ENCODE measurements at regions not wholly inside any gene's neighbourhood (a gene's known extent, or its start where the extent isn't known, plus 50 kb on each side); places are given as distances from the start of the nearest gene placed in this dataset.

DNA sequence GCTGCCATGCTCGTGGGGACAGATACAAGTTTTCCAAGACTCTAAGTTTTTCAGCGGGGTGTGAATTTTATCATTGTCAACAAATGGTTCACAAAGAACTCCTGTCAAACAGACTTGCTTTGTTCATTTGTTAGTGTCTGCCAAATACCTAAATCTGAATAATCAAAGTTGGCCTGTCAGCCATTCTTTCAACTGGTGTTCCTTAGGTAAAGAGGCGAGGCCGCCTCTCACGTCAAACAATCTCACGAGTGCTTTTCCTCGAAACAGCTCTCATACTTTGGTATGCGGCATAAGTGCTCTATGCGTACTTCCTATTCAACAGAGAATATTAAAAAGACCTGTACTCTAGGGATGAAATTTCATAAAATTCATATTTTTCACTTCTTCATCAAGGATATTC is 51.4 kb upstream of the KANK4 start:
- Mint-ChIP-seq H3K27ac (no peak overlapping the region), H3K27me3 (peaks cover 6% of the 10 kb centered on the region in 2 donors), H3K4me1 (no peaks in the 10 kb centered on the region), H3K36me3 (no peaks in the 10 kb centered on the region), H3K4me3 (no peak overlapping the region), H3K9me3 (peaks cover 4 to 9% of the 10 kb centered on the region in 2 donors)
- DNase-seq, result no peak
- ATAC-seq (replicated peaks), result no peak

GRCh38 chr1:62371375-62371774 is 52.1 kb upstream of the KANK4 start:
- Mint-ChIP-seq H3K27ac (no peak overlapping the region), H3K4me3 (no peak overlapping the region), H3K4me1 (no peaks in the 10 kb centered on the region), H3K36me3 (no peaks in the 10 kb centered on the region), H3K27me3 (peaks cover 6% of the 10 kb centered on the region in 2 donors), H3K9me3 (peaks cover 4 to 6% of the 10 kb centered on the region in 2 donors)
- DNase-seq (no peak), ATAC-seq (replicated peaks) (no peak)

GRCh38 chr1:62373221-62373620 is 54.0 kb upstream of the KANK4 start:
- Mint-ChIP-seq H3K4me3 (no peak overlapping the region), H3K36me3 (no peaks in the 10 kb centered on the region), H3K9me3 (no peaks in the 10 kb centered on the region), H3K4me1 (no peaks in the 10 kb centered on the region), H3K27me3 (peaks cover 6% of the 10 kb centered on the region in 2 donors), H3K27ac (no peak overlapping the region)
- ATAC-seq (replicated peaks) (no peak), DNase-seq (no peak)

DNA sequence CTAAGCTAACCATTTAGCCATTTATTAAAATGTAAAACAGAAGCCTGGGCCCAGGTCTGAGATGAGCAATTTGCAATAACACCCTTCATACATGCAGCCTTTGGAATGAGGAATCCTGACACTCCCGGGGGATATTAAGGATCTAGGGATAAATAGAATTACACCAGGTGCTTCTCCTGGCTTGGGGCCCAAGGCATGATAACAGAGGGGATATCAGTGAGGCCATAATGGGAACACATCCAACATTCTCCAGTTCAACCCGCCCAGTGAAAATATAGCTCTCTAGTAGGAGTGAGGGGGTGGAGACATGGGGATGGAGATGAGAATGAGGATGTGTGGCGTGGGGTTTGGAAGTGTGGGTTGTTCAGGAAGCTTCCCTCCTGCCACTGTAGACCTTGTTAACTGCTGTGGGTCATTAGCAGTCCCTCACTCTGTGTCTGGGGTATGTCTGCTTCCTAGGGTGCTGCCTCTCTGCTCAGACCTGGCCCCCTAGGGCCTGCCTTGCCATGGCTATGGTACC is 57.9 kb upstream of the KANK4 start:
- H3K27me3 Mint-ChIP-seq, result peaks cover 0 to 3% of the 10 kb centered on the region in 2 donors
- H3K4me3 Mint-ChIP-seq, result no peak overlapping the region
- ATAC-seq (replicated peaks), result no peak
- no peak overlapping the region for H3K27ac Mint-ChIP-seq
- peaks cover 0 to 4% of the 10 kb centered on the region in 2 donors for H3K9me3 Mint-ChIP-seq
- DNase-seq, result no peak
- H3K36me3 Mint-ChIP-seq, result no peaks in the 10 kb centered on the region
- H3K4me1 Mint-ChIP-seq, result no peaks in the 10 kb centered on the region

- ATAC-seq (replicated peaks) (no peak), DNase-seq (no peak)
- Mint-ChIP-seq H3K4me1 (no peaks in the 10 kb centered on the region), H3K4me3 (no peak overlapping the region), H3K36me3 (no peaks in the 10 kb centered on the region), H3K27ac (peak overlapping the region; percentile 65), H3K27me3 (peaks cover 0 to 3% of the 10 kb centered on the region in 2 donors), H3K9me3 (peaks cover 0 to 4% of the 10 kb centered on the region in 2 donors)
Observed at GRCh38 chr1:62380181-62380580, 56.7 kb upstream of the USP1 start.

DNA sequence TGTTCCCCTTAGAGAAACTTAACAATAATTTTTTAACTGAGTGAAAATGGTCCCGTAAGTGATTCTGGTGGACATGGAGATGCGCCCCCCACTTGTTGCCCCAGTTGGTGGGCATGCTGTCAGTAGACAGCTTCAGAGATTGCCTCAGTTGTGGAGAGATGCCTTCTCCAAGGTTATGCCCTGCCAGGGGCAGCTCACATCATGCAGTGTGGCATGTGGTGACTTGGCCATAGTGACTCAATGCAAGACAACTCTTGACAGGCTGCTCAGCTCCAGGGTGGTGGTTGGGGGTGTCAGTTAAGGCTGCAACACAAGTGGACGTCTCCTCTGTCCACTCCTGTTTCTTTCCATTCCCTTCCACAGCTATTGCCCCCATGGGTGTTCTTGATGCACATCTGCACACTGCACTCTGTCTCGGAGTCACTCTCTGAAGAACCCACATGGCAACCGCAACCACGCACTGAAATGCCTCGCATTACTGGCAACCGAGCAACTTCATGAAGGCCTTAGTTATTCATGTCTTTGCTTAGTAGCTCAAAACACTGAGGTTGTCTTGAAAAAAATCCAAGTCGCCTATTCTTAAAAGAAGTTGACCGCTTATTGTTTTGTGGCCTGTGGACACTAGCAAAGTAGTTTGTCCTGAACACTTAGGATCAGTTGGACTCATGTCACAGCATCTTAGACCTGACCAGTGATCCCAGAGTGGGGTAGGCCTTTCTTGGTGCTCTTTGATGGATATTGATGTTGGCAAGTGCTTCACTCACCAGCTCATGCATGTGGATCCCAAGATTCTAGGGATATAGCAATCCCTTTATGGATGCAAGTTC is 54.8 kb upstream of the USP1 start:
- Mint-ChIP-seq H3K4me1 (no peaks in the 10 kb centered on the region), H3K9me3 (peaks cover 0 to 4% of the 10 kb centered on the region in 2 donors), H3K27me3 (peaks cover 0 to 3% of the 10 kb centered on the region in 2 donors), H3K27ac (no peak overlapping the region), H3K4me3 (no peak overlapping the region), H3K36me3 (no peaks in the 10 kb centered on the region)
- DNase-seq (no peak), ATAC-seq (replicated peaks) (no peak)

GRCh38 chr1:62382658-62382955 is 54.2 kb upstream of the USP1 start:
- H3K4me3 Mint-ChIP-seq, result no peak overlapping the region
- no peaks in the 10 kb centered on the region for H3K36me3 Mint-ChIP-seq
- ATAC-seq (replicated peaks) (no peak), DNase-seq (no peak)
- H3K4me1 Mint-ChIP-seq, result no peaks in the 10 kb centered on the region
- H3K27ac Mint-ChIP-seq, result no peak overlapping the region
- peaks cover 0 to 3% of the 10 kb centered on the region in 2 donors for H3K27me3 Mint-ChIP-seq
- H3K9me3 Mint-ChIP-seq, result peaks cover 0 to 4% of the 10 kb centered on the region in 2 donors

DNA sequence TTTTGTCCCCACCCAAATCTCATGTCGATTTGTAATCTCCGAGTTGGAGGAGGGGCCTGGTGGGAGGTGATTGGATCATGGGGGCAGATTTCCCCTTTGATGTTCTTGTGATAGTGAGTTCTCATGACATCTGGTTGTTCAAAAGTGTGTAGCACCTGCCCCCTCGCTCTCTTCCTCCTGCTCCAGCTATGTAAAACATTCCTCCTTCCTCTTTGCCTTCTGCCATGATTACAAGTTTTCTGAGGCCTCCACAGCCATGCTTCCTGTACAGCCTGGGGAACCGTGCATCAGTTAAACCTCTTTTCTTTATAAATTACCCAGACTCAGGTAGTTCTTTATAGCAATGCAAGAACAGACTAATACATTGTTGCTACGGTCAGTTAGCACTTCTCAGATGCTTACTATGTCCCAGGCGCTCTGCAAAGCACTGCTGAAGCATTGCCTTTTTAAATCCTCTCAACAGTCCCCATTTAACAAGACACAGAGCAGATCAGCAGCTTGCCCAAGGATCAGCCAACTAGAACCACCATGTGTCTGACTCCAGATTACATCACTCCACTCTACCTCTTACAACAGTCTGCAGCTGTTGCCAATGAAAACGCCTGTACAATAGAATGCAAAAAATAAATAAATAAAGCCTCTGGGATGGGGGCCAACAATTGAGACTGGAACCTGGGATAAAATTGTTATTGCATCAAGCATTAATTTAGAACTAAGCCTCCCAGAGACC is 52.4 kb upstream of the USP1 start:
- H3K9me3 Mint-ChIP-seq, result peaks cover 0 to 4% of the 10 kb centered on the region in 2 donors
- DNase-seq (no peak), ATAC-seq (replicated peaks) (no peak)
- H3K4me3 Mint-ChIP-seq, result no peak overlapping the region
- H3K4me1 Mint-ChIP-seq, result no peaks in the 10 kb centered on the region
- H3K36me3 Mint-ChIP-seq, result no peaks in the 10 kb centered on the region
- H3K27me3 Mint-ChIP-seq, result peaks cover 0 to 3% of the 10 kb centered on the region in 2 donors
- H3K27ac Mint-ChIP-seq, result no peak overlapping the region

DNA sequence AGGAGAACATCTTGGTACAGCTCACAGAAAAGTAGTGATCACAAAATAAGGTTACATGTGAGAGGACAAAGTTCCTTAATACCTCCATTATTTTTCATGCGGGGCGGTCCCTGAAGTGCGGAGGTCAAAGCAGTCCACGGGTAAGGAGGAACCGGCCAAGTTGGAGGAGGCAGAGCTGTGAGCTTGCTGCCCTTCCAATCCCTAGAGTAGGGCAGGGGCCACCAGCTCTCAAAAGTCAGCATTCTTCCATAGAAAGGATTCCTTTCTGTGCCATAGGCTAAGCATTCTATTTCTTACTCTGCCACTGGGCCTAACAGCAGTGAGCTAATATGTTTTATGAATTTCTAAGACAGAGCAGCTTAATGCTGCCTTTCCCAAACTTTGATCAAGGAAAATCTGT is 50.9 kb upstream of the USP1 start:
- Mint-ChIP-seq H3K27me3 (peaks cover 0 to 3% of the 10 kb centered on the region in 2 donors), H3K9me3 (peaks cover 0 to 4% of the 10 kb centered on the region in 2 donors), H3K27ac (no peak overlapping the region), H3K4me1 (no peaks in the 10 kb centered on the region), H3K4me3 (no peak overlapping the region), H3K36me3 (no peaks in the 10 kb centered on the region)
- DNase-seq, result no peak
- ATAC-seq (replicated peaks), result no peak

GRCh38 chr1:62386351-62387121 is 50.3 kb upstream of the USP1 start:
- Mint-ChIP-seq H3K27me3 (peaks cover 0 to 1% of the 10 kb centered on the region in 2 donors), H3K4me1 (no peaks in the 10 kb centered on the region), H3K27ac (no peak overlapping the region), H3K36me3 (no peaks in the 10 kb centered on the region), H3K9me3 (peaks cover 0 to 1% of the 10 kb centered on the region in 2 donors), H3K4me3 (no peak overlapping the region)
- DNase-seq (no peak), ATAC-seq (replicated peaks) (no peak)

Measured in stimulated activated naive B cell treated with anti-CD40 and anti-IgM and Interleukin-4, amounts not matched to agents 10 μg/mL and 1 μg/mL and 100 μg/mL, for 72 hours (primary cell).